Psoas muscle (tissue), 7 donors: ENCODE measurements at regions not wholly inside any gene's neighbourhood (a gene's known extent, or its start where the extent isn't known, plus 50 kb on each side); places are given as distances from the start of the nearest gene placed in this dataset.

ENCODE experiments used
- ATAC-seq, 4 donors: fragments of 200-7000 bp; cut with Tn5 transposase; one replicate each; pipeline ENCODE4 v1.9.1; 2020; ENCODE audit warnings: moderate library complexity in 3 of 4, mild to moderate bottlenecking in 2 of 4
- DNase-seq, 2 donors: peaks; one replicate each; pipeline ENCODE4 v3.0.0-alpha.2; 2020
- H3K27ac ChIP-seq: fragments of 200-600 bp; one replicate; pipeline ENCODE4 v1.8.0; 2022
- H3K27me3 ChIP-seq, 3 donors: fragments of 200-600 bp in 1 of 3; one replicate each; pipeline versions ENCODE4 v1.6.1 to v1.8.0; 2013 to 2022; ENCODE audit warnings: low read length in 2 of 3, mild to moderate bottlenecking in 2 of 3, moderate library complexity in 1 of 3; ENCODE audit not compliant: insufficient read depth in 3 of 3
- H3K36me3 ChIP-seq, 2 donors: fragments of 200-600 bp in 1 of 2; one replicate each; pipeline versions ENCODE4 v1.6.1 to v1.8.0; 2013 to 2022; ENCODE audit warnings: low read depth in 1 of 2, mild to moderate bottlenecking in 1 of 2, moderate library complexity in 1 of 2; ENCODE audit not compliant: insufficient read depth in 1 of 2
- H3K4me1 ChIP-seq: fragments of 200-600 bp; one replicate; pipeline ENCODE4 v1.8.0; 2022
- H3K4me3 ChIP-seq: fragments of 200-600 bp; one replicate; pipeline ENCODE4 v1.8.0; 2022; ENCODE audit warnings: mild to moderate bottlenecking
- H3K9me3 ChIP-seq: fragments of 200-600 bp; one replicate; pipeline ENCODE4 v1.8.0; 2022
- WGBS, 3 donors: extraction: QIAGEN DNeasy Blood & Tissue Kit; methylation state at CpG; one replicate each; pipeline versions ENCODE4 v1.1.6 to v1.1.7; 2013; 5-methylcytosine and 5-hydroxymethylcytosine counted together
- intact Hi-C, 2 donors: fragments of 100-400 bp; cut with DNase I; formaldehyde crosslinking; loops; one replicate each; pipeline versions ENCODE4 v1.11.0 to v1.14.2; 2022
- TF ChIP-seq, protein P1 (sequence below): fragments of 200-600 bp; IDR thresholded peaks from one replicate; pipeline ENCODE4 v1.8.0; 2022; ENCODE audit warnings: antibody characterized with exemption
- donor health status: healthy with polysubstance abuse.
- donor health status: DM: no; HTN: no; CAD: no; lungs with moderate emphysema.
- donor health status: Bipolar disorder and iron deficiency.
- donor health status: healthy.
- donor health status: DM: yes; HTN: yes; CAD: no.
- donor health status: DM: no; HTN: no; CAD: no.
- donor health status: DM: yes; HTN: yes; CAD: no.

DNA sequence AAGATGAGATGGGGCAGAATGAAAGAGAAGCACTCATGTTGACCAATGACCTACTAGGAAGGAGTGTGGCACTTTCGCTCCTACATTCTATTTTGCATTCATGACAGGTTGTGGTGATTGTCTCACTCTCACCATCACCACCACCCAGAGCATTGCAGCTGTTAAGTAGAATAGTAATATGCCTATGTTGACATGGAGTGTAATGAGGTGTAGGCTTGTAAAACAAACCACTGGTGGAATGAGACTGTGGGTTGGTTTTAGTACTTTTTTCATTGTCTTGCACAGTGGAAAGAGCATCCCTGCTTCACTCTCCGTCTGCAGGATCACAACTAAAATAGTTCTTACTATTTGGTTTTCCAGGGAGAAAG, 516.7 kb downstream of the NTRK2 start:
- DNase-seq (no peak), ATAC-seq (no peak)
- Histone ChIP-seq H3K27me3 (no peaks in the 10 kb centered on the region), H3K4me3 (no peak overlapping the region), H3K36me3 (no peaks in the 10 kb centered on the region), H3K9me3 (no peaks in the 10 kb centered on the region), H3K27ac (no peak overlapping the region), H3K4me1 (no peaks in the 10 kb centered on the region)
- intact Hi-C loops, result no loop called here
- 91 to 96% (median 92%) methylated on average over 2 of the region's 2 CpGs for WGBS, 3 donors
- TF ChIP-seq, protein P1, sequence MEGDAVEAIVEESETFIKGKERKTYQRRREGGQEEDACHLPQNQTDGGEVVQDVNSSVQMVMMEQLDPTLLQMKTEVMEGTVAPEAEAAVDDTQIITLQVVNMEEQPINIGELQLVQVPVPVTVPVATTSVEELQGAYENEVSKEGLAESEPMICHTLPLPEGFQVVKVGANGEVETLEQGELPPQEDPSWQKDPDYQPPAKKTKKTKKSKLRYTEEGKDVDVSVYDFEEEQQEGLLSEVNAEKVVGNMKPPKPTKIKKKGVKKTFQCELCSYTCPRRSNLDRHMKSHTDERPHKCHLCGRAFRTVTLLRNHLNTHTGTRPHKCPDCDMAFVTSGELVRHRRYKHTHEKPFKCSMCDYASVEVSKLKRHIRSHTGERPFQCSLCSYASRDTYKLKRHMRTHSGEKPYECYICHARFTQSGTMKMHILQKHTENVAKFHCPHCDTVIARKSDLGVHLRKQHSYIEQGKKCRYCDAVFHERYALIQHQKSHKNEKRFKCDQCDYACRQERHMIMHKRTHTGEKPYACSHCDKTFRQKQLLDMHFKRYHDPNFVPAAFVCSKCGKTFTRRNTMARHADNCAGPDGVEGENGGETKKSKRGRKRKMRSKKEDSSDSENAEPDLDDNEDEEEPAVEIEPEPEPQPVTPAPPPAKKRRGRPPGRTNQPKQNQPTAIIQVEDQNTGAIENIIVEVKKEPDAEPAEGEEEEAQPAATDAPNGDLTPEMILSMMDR, result no peak

DNA sequence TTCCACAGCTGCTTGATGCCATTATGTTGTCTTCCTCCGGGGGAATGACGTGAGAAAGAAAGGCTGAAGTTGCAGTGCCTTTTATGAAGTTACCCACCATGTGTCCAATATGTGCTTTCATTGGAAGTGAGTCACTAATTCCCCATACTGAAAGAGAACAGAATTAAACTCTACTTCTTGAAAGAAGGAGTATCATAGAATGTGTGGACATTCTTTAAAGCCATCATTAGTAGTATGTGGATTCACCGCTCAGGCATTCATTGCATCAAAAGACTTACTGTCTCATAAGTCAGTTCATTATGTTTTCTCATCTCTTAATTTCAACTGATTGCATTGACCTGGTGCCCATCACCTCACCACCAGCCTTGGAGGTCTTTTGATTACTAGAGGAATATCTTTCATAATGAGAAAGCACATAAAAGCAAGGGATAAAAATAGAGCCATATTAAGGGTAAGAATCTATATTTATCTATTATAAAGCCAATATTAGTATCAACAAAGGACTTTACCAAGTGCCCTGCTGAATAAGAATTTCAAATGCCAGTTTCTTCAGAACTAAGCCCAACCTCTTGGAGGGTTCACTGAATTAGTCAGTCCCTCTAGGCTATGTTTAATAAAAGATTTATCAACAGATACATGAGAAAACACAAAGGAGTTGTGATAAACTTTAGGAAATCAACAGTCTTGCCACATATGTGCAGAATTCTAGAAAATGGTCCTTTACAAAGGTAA, 516.1 kb downstream of the NTRK2 start:
- Histone ChIP-seq H3K9me3 (no peaks in the 10 kb centered on the region), H3K36me3 (no peaks in the 10 kb centered on the region), H3K4me1 (no peaks in the 10 kb centered on the region), H3K27ac (no peak overlapping the region), H3K27me3 (no peaks in the 10 kb centered on the region), H3K4me3 (no peak overlapping the region)
- ATAC-seq (no peak), DNase-seq (no peak)
- WGBS, 3 donors, result 49 to 62% (median 56%) methylated on average over 3 of the region's 3 CpGs
- intact Hi-C loops, result no loop called here
- TF ChIP-seq, protein P1, result no peak

DNA sequence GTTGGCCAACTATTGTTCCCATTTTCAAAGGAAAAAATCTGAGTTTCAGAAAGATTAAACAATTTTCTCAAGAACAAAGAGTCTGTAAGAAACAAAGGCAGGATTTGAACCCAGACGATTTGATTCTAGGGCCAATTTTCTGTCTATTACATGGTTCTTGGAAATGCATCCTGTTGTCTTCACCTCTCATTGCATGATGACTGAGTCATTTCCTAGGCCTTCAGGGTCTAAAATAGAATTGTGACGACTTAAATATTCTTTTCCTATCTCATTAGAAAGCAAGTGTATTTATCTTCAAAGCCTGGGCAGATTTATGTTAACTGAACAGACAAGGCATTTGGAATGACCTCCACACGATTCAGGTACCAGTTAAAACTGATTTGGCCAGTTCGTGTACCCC, 512.9 kb downstream of the NTRK2 start:
- Histone ChIP-seq H3K27me3 (no peaks in the 10 kb centered on the region), H3K4me3 (no peak overlapping the region), H3K36me3 (no peaks in the 10 kb centered on the region), H3K4me1 (no peaks in the 10 kb centered on the region), H3K27ac (no peak overlapping the region), H3K9me3 (no peaks in the 10 kb centered on the region)
- DNase-seq, result no peak
- intact Hi-C loops, result no loop called here
- 67 to 70% (median 70%) methylated on average over 4 of the region's 4 CpGs for WGBS, 3 donors
- ATAC-seq, result no peak
- TF ChIP-seq, protein P1, result no peak

DNA sequence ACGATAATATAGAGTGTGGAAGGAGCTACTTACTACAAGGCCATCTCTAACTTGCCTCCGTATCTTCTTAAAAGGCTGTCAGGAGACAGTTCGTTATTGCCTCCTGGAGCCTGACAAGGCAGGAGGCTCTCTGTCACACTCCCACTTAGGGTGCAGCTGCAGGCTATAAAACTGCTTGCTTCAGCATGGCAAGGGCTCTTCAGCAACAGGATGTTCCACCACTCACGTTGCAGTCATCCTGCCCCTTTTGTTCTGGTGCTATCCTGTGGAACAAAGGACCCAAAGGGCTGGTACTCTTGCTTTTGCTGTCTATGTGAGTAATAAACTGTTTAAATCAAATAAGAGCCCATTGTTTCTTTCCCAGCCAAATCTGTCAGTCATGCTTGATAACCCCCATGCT, 508.9 kb downstream of the NTRK2 start:
- DNase-seq (no peak), ATAC-seq (no peak)
- 18 to 24% (median 20%) methylated on average over 4 of the region's 4 CpGs for WGBS, 3 donors
- Histone ChIP-seq H3K27me3 (peaks cover 0 to 2% (median 0%) of the 10 kb centered on the region in 3 donors), H3K36me3 (no peaks in the 10 kb centered on the region), H3K27ac (no peak overlapping the region), H3K4me1 (no peaks in the 10 kb centered on the region), H3K4me3 (no peak overlapping the region), H3K9me3 (no peaks in the 10 kb centered on the region)
- TF ChIP-seq, protein P1, result no peak
- intact Hi-C loops, result no loop called here

DNA sequence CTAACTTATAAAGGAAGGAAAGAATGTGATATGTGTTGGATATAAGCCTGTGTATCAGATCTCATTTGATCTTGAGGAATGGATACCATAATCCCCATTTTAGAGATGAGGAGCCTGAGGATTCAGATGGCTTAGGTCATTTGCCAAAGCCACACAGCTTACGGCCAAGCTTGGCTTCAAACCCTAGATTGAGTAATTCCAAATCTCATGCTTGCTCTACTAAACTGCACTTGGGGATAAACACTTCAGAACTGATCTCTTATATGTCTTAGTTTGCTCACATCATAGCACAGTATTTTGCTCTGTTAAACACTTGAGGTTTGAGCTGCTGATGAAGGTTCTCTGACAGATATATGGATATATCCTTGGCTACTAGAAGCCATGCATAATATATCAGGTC, 504.4 kb downstream of the NTRK2 start:
- ATAC-seq (no peak), DNase-seq (no peak)
- Histone ChIP-seq H3K27me3 (peaks cover 0 to 2% (median 0%) of the 10 kb centered on the region in 3 donors), H3K36me3 (no peaks in the 10 kb centered on the region), H3K4me1 (no peaks in the 10 kb centered on the region), H3K4me3 (no peak overlapping the region), H3K27ac (no peak overlapping the region), H3K9me3 (no peaks in the 10 kb centered on the region)
- TF ChIP-seq, protein P1, result no peak
- intact Hi-C loops, result no loop called here
- 17 to 33% (median 31%) methylated on average over 1 of the region's 1 CpG for WGBS, 3 donors
